Trophoblast cell (in vitro differentiated cells and primary cell): ENCODE measurements at regions not wholly inside any gene's neighbourhood (a gene's known extent, or its start where the extent isn't known, plus 50 kb on each side); places are given as distances from the start of the nearest gene placed in this dataset.

Experiments used
- DNase-seq, 2 donors: peaks; one replicate each; pipeline ENCODE4 v3.0.0-alpha.2; 2016
- H2AFZ ChIP-seq: 2 replicates; pipeline ENCODE4 v1.6.1; 2013; ENCODE audit warnings: low read length, moderate library complexity, mild to moderate bottlenecking; ENCODE audit not compliant: insufficient read depth, poor library complexity
- H2AK5ac ChIP-seq: 2 replicates; pipeline ENCODE4 v1.6.1; 2013; ENCODE audit warnings: mild to moderate bottlenecking, low read length
- H2BK120ac ChIP-seq: 2 replicates; pipeline ENCODE4 v1.6.1; 2013; ENCODE audit warnings: low read length, mild to moderate bottlenecking, moderate library complexity; ENCODE audit not compliant: insufficient read depth, poor library complexity
- H2BK12ac ChIP-seq: 2 replicates; pipeline ENCODE4 v1.6.1; 2013; ENCODE audit warnings: mild to moderate bottlenecking, low read length, moderate library complexity
- H2BK5ac ChIP-seq: 2 replicates; pipeline ENCODE4 v1.6.1; 2013; ENCODE audit warnings: low read length, low read depth, moderate library complexity, mild to moderate bottlenecking; ENCODE audit not compliant: poor library complexity
- H3K14ac ChIP-seq: 2 replicates; pipeline ENCODE4 v1.6.1; 2013; ENCODE audit warnings: mild to moderate bottlenecking, low read length
- H3K18ac ChIP-seq: 2 replicates; pipeline ENCODE4 v1.6.1; 2013; ENCODE audit warnings: mild to moderate bottlenecking, low read length
- H3K23ac ChIP-seq: 2 replicates; pipeline ENCODE4 v1.6.1; 2013; ENCODE audit warnings: low read length
- H3K27ac ChIP-seq: 2 replicates; pipeline ENCODE4 v1.5.1; 2013; ENCODE audit warnings: low read depth, mild to moderate bottlenecking, inconsistent platforms, low read length, moderate library complexity
- H3K27me3 ChIP-seq: 2 replicates; pipeline ENCODE4 v1.6.1; 2013; ENCODE audit warnings: inconsistent platforms, mild to moderate bottlenecking, low read length, moderate library complexity; ENCODE audit not compliant: insufficient read depth
- H3K36me3 ChIP-seq, 2 experiments: 1 replicate in 1 of 2; 2 replicates in 1 of 2; pipeline ENCODE4 v1.6.1; 2013; ENCODE audit warnings: low read length in 2 of 2, mild to moderate bottlenecking in 2 of 2, moderate library complexity in 1 of 2; ENCODE audit not compliant: insufficient read depth in 2 of 2, control insufficient read depth in 1 of 2
- H3K4ac ChIP-seq: 2 replicates; pipeline ENCODE4 v1.6.1; 2013; ENCODE audit warnings: low read depth, mild to moderate bottlenecking, low read length, moderate library complexity
- H3K4me1 ChIP-seq, 2 experiments: 1 replicate in 1 of 2; 2 replicates in 1 of 2; pipeline ENCODE4 v1.6.1; 2013; ENCODE audit warnings: low read length in 2 of 2, mild to moderate bottlenecking in 2 of 2, moderate library complexity in 1 of 2; ENCODE audit not compliant: insufficient read depth in 2 of 2, control insufficient read depth in 1 of 2
- H3K4me2 ChIP-seq: 2 replicates; pipeline ENCODE4 v1.6.1; 2013; ENCODE audit warnings: inconsistent platforms, mild to moderate bottlenecking, low read length, moderate library complexity
- H3K4me3 ChIP-seq: 2 replicates; pipeline ENCODE4 v1.5.1; 2013; ENCODE audit warnings: mild to moderate bottlenecking, low read depth, low read length, inconsistent platforms
- H3K79me1 ChIP-seq: one replicate; pipeline ENCODE4 v1.6.1; 2013; ENCODE audit warnings: low read length
- H3K79me2 ChIP-seq: 2 replicates; pipeline ENCODE4 v1.6.1; 2013; ENCODE audit warnings: low read length, mild to moderate bottlenecking; ENCODE audit not compliant: control insufficient read depth, insufficient read depth, poor library complexity
- H3K9ac ChIP-seq: 2 replicates; pipeline ENCODE4 v1.6.1; 2013; ENCODE audit warnings: mild to moderate bottlenecking, low read length
- H3K9me3 ChIP-seq: 2 replicates; pipeline ENCODE4 v1.6.1; 2013; ENCODE audit warnings: low read depth, mild to moderate bottlenecking, control low read depth, inconsistent platforms, low read length; ENCODE audit not compliant: insufficient read depth
- H4K12ac ChIP-seq: 2 replicates; pipeline ENCODE4 v1.6.1; 2013; ENCODE audit warnings: low read depth, mild to moderate bottlenecking, low read length, moderate library complexity
- H4K8ac ChIP-seq: 2 replicates; pipeline ENCODE4 v1.6.1; 2013; ENCODE audit warnings: low read depth, mild to moderate bottlenecking, low read length, moderate library complexity
- H4K91ac ChIP-seq: one replicate; pipeline ENCODE4 v1.6.1; 2013; ENCODE audit warnings: low read depth, mild to moderate bottlenecking, low read length, moderate library complexity
- WGBS: extraction: QIAGEN DNeasy Blood & Tissue Kit; methylation state at CpG from one replicate; pipeline ENCODE4 v1.1.7; 2013; ENCODE audit warnings: missing lambda C conversion rate; ENCODE audit not compliant: insufficient read length, insufficient coverage; ENCODE audit errors: extremely low coverage; 5-methylcytosine and 5-hydroxymethylcytosine counted together

- no peak overlapping the region for H3K27ac ChIP-seq
- no peak overlapping the region for H3K9ac ChIP-seq
- H3K4me2 ChIP-seq, result peak overlapping the region; percentile 51
- no peak overlapping the region for H3K23ac ChIP-seq
- H2AFZ ChIP-seq, result no peak overlapping the region
- peaks cover 57% of the 10 kb centered on the region for H3K27me3 ChIP-seq
- no peaks in the 10 kb centered on the region for H3K79me2 ChIP-seq
- H3K4me3 ChIP-seq, result no peak overlapping the region
- H2AK5ac ChIP-seq, result no peak overlapping the region
- no peak overlapping the region for H2BK12ac ChIP-seq
- no peak overlapping the region for H3K4ac ChIP-seq
- no peak overlapping the region for H4K8ac ChIP-seq
- H3K36me3 ChIP-seq, result no peaks in the 10 kb centered on the region
- H3K14ac ChIP-seq, result no peak overlapping the region
- H3K4me1 ChIP-seq, result peaks cover 20 to 29% of the 10 kb centered on the region in 2 experiments
- no peak overlapping the region for H4K91ac ChIP-seq
- H2BK120ac ChIP-seq, result no peak overlapping the region
- no peak for DNase-seq
- peaks cover 4% of the 10 kb centered on the region for H3K79me1 ChIP-seq
- no peak overlapping the region for H3K18ac ChIP-seq
- H2BK5ac ChIP-seq, result no peak overlapping the region
- WGBS, result no CpG with 5 or more reads among the region's 12 CpGs
- peaks cover 3% of the 10 kb centered on the region for H3K9me3 ChIP-seq
- H4K12ac ChIP-seq, result no peak overlapping the region
These were observed 244.4 kb upstream of the TOPAZ1 start for GRCh38 chr3:43997316-43997715.

- H3K27ac ChIP-seq, result no peak overlapping the region
- no peak overlapping the region for H2AFZ ChIP-seq
- H4K91ac ChIP-seq, result no peak overlapping the region
- H3K9ac ChIP-seq, result no peak overlapping the region
- H4K8ac ChIP-seq, result no peak overlapping the region
- no peak overlapping the region for H4K12ac ChIP-seq
- H3K79me2 ChIP-seq, result no peaks in the 10 kb centered on the region
- peak overlapping the region; percentile 76 for H3K4me2 ChIP-seq
- peaks cover 3% of the 10 kb centered on the region for H3K9me3 ChIP-seq
- H3K27me3 ChIP-seq, result peaks cover 57% of the 10 kb centered on the region
- no peak overlapping the region for H3K14ac ChIP-seq
- H3K23ac ChIP-seq, result no peak overlapping the region
- no peaks in the 10 kb centered on the region for H3K36me3 ChIP-seq
- peaks cover 20 to 29% of the 10 kb centered on the region in 2 experiments for H3K4me1 ChIP-seq
- no CpG with 5 or more reads among the region's 33 CpGs for WGBS
- H2BK120ac ChIP-seq, result no peak overlapping the region
- peak overlapping the region; percentile 62 for H3K4me3 ChIP-seq
- H3K4ac ChIP-seq, result no peak overlapping the region
- H2BK12ac ChIP-seq, result no peak overlapping the region
- H3K18ac ChIP-seq, result no peak overlapping the region
- no peak overlapping the region for H2BK5ac ChIP-seq
- peaks cover 4% of the 10 kb centered on the region for H3K79me1 ChIP-seq
- peak in 1 of 2 donors; percentile 9 for DNase-seq
- no peak overlapping the region for H2AK5ac ChIP-seq
These were observed 243.8 kb upstream of the TOPAZ1 start for GRCh38 chr3:43997788-43998369.

GRCh38 chr3:43998370-43998835 is 243.3 kb upstream of the TOPAZ1 start:
- H2AK5ac ChIP-seq, result no peak overlapping the region
- no peak overlapping the region for H3K18ac ChIP-seq
- no peak overlapping the region for H2BK12ac ChIP-seq
- no peak overlapping the region for H3K9ac ChIP-seq
- H3K9me3 ChIP-seq, result peaks cover 3% of the 10 kb centered on the region
- no peak for DNase-seq
- no peaks in the 10 kb centered on the region for H3K36me3 ChIP-seq
- H2BK120ac ChIP-seq, result no peak overlapping the region
- no CpG with 5 or more reads among the region's 25 CpGs for WGBS
- H3K4me2 ChIP-seq, result peak overlapping the region; percentile 76
- no peak overlapping the region for H3K27ac ChIP-seq
- no peaks in the 10 kb centered on the region for H3K79me2 ChIP-seq
- no peak overlapping the region for H2BK5ac ChIP-seq
- peaks cover 20 to 29% of the 10 kb centered on the region in 2 experiments for H3K4me1 ChIP-seq
- no peak overlapping the region for H3K14ac ChIP-seq
- H4K91ac ChIP-seq, result no peak overlapping the region
- no peak overlapping the region for H4K8ac ChIP-seq
- no peak overlapping the region for H4K12ac ChIP-seq
- peaks cover 4% of the 10 kb centered on the region for H3K79me1 ChIP-seq
- H2AFZ ChIP-seq, result peak overlapping the region; percentile 76
- H3K23ac ChIP-seq, result no peak overlapping the region
- peak overlapping the region; percentile 79 for H3K4me3 ChIP-seq
- no peak overlapping the region for H3K4ac ChIP-seq
- H3K27me3 ChIP-seq, result peaks cover 57% of the 10 kb centered on the region

DNA sequence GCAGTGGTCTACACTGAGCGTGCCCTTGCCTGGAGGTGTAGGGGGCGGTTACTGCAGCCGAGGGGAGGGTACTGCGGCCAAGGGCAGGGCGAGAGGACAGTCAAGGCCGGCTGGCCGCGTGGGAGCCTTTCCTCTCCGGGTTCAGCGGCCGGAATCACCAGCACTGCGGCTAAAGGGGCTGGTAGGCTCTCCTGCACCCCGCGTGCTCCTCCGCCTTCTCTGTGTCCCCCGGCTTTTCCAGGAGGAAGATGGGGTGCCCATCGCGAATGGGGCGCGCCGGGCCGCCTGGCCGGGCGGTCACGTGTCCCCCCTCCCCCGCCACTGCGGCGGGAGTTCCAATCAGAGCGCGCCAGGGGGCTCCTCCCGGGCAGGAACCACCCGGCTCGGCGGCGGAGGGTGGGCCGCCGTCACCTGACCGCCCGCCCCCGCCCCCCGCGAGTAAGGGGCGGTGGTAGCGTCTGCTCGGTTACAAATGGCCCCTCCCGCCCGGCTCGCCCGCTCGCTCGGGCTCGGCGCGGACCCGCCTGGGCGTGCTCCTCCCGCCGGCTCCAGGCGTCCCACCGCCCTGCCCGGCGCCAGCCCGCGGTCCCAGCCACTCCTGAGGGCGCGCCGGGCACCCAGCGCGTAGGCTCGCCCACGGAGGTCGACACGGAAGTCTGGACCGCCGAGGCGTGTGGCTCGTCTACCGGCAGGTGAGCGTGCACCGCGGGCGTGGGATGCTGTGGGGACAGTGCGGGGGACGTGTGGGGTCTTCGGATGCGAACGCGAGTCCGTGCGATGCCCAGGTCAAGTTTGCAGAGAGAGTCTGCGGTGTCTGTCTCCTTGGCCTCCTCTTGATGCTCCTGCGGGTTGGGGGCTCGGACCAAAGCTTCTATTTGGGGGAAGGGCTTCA is 242.6 kb upstream of the TOPAZ1 start:
- peak overlapping the region; percentile 76 for H3K4me2 ChIP-seq
- no CpG with 5 or more reads among the region's 93 CpGs for WGBS
- no peak overlapping the region for H3K4ac ChIP-seq
- H3K18ac ChIP-seq, result peak overlapping the region; percentile 79
- H3K14ac ChIP-seq, result peak overlapping the region; percentile 65
- H3K27ac ChIP-seq, result no peak overlapping the region
- peaks cover 3% of the 10 kb centered on the region for H3K9me3 ChIP-seq
- peak overlapping the region; percentile 79 for H3K4me3 ChIP-seq
- peaks cover 54% of the 10 kb centered on the region for H3K27me3 ChIP-seq
- peak overlapping the region; percentile 94 for H2AFZ ChIP-seq
- no peak overlapping the region for H2BK5ac ChIP-seq
- peaks cover 4% of the 10 kb centered on the region for H3K79me1 ChIP-seq
- peaks cover 20 to 29% of the 10 kb centered on the region in 2 experiments for H3K4me1 ChIP-seq
- H3K9ac ChIP-seq, result no peak overlapping the region
- peak overlapping the region; percentile 43 for H2BK120ac ChIP-seq
- DNase-seq, result peak in 1 of 2 donors; percentile 12
- no peaks in the 10 kb centered on the region for H3K36me3 ChIP-seq
- no peaks in the 10 kb centered on the region for H3K79me2 ChIP-seq
- H2BK12ac ChIP-seq, result no peak overlapping the region
- H4K91ac ChIP-seq, result peak overlapping the region; percentile 31
- peak overlapping the region; percentile 57 for H4K8ac ChIP-seq
- H4K12ac ChIP-seq, result peak overlapping the region; percentile 58
- no peak overlapping the region for H3K23ac ChIP-seq
- H2AK5ac ChIP-seq, result no peak overlapping the region
